ENCODE measurements at regions not wholly inside any gene's neighbourhood (a gene's known extent, or its start where the extent isn't known, plus 50 kb on each side); places are given as distances from the start of the nearest gene placed in this dataset.
A peak's percentile ranks its signal among the peaks of the same experiment; 100 is the strongest.

GRCh38 chr2:223465793-223466192, 136.4 kb downstream of the SCG2 start:
- TF ChIP-seq, protein P1, sequence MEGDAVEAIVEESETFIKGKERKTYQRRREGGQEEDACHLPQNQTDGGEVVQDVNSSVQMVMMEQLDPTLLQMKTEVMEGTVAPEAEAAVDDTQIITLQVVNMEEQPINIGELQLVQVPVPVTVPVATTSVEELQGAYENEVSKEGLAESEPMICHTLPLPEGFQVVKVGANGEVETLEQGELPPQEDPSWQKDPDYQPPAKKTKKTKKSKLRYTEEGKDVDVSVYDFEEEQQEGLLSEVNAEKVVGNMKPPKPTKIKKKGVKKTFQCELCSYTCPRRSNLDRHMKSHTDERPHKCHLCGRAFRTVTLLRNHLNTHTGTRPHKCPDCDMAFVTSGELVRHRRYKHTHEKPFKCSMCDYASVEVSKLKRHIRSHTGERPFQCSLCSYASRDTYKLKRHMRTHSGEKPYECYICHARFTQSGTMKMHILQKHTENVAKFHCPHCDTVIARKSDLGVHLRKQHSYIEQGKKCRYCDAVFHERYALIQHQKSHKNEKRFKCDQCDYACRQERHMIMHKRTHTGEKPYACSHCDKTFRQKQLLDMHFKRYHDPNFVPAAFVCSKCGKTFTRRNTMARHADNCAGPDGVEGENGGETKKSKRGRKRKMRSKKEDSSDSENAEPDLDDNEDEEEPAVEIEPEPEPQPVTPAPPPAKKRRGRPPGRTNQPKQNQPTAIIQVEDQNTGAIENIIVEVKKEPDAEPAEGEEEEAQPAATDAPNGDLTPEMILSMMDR (conservative IDR thresholded peaks at IDR 0.05; ENCODE audit: low read depth, low read length) = no peak
- peak; percentile 75 for DNase-seq (ENCODE audit: low read depth)
- no peak overlapping the region for H3K4me3 ChIP-seq (ENCODE audit: low read length)

DNA sequence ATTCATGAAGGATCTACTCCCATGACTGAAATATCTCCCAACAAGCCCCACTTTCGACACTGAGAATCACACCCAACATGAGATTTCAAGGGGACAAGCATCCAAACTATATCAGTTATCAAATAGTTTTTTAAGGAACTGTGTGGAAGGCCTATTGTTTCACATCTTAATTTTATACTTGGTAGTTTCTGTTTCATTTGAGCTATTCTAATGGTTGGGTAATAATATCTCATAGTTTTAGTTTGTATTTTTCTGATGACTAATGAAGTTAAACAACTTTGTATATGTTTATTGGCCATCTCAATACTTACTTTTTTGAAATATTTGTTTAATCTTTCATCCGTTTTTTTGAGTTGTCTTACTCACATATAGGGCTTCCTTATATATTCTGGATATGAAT, 135.0 kb downstream of the SCG2 start:
- H3K4me3 ChIP-seq (ENCODE audit: low read length) = no peak overlapping the region
- TF ChIP-seq, protein P1 (conservative IDR thresholded peaks at IDR 0.05; ENCODE audit: low read depth, low read length) = no peak
- no peak for DNase-seq (ENCODE audit: low read depth)

DNA sequence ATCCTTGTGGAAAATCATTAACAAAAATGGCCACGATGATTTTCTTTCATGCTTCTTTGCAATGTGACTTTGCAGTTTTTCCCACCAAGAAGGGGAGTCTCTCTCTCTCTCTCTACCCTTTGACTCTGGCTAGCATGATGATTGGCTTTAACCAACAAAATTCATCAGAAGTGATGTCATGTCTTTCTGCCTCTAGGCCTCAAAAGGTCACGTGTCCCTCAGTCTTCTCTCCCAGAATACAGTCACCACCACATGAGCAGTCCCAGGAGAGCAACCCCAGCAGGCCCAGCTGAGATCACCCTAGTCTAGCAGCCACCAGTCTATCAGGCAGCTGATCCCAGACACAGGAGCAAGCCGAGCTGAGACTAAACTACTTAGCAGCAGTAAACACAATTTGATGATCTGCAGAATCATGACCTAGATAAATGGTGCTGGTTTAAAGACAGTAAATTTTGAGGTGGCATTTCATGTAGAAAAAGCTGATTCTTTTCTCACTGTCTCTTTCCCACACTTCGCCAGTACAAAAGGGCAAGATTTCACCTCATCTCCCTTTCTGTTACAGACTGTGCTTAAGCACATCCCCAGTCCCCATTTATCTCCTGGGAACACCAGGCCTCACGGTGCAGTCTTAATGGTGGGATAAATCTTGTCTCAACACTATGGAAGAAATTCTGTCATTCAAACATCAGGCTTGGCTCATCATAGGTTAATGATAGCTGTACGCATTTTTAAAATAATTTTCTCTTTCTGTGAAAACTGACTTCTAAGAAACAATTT, 132.7 kb downstream of the SCG2 start:
- TF ChIP-seq, protein P1 (conservative IDR thresholded peaks at IDR 0.05; ENCODE audit: low read depth, low read length) = no peak
- no peak overlapping the region for H3K4me3 ChIP-seq (ENCODE audit: low read length)
- DNase-seq (ENCODE audit: low read depth) = peak; percentile 92

- no peak overlapping the region for H3K4me3 ChIP-seq (ENCODE audit: low read length)
- no peak for DNase-seq (ENCODE audit: low read depth)
- TF ChIP-seq, protein P1 (conservative IDR thresholded peaks at IDR 0.05; ENCODE audit: low read depth, low read length) = no peak
Measured at GRCh38 chr2:223470602-223471001, 131.6 kb downstream of the SCG2 start.

DNA sequence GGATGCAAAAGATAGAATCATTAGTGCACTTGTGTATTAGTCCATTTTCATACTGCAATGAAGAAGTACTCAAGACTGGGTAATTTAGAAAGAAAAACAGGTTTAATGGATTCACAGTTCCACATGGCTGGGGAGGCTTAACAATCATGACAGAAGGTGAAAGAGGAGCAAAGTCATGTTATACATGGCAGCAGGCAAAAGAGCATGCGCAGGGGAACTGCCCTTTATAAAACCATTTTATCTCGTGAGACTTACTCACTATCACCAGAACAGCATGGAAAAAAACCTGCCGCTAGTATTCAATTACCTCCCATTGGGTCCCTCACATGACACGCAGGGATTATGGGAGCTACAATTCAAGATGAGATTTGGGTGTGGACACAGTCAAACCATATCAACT, 129.4 kb downstream of the SCG2 start:
- TF ChIP-seq, protein P1 (conservative IDR thresholded peaks at IDR 0.05; ENCODE audit: low read depth, low read length) = no peak
- H3K4me3 ChIP-seq (ENCODE audit: low read length) = no peak overlapping the region
- DNase-seq (ENCODE audit: low read depth) = no peak

DNA sequence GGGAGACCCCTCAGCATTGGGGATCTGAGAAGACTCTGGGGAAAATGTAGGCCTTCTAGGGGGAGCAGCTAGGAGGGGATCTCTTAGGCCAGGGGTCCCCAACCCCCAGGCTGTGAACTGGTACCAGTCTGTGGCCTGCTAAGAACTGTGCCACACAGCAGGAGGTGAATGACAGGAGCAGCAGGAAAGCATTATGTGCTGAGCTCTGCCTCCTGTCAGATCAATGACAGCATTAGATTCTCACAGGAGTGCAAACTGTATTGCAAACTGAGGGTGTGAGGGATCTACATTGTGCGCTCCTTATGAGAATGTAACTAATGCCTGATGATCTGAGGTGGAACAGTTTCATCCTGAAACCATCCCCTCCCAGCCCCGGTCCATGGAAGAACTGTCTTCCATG, 127.3 kb downstream of the SCG2 start:
- TF ChIP-seq, protein P1 (conservative IDR thresholded peaks at IDR 0.05; ENCODE audit: low read depth, low read length) = no peak
- DNase-seq (ENCODE audit: low read depth) = no peak
- no peak overlapping the region for H3K4me3 ChIP-seq (ENCODE audit: low read length)

- DNase-seq (ENCODE audit: low read depth) = no peak
- no peak overlapping the region for H3K4me3 ChIP-seq (ENCODE audit: low read length)
- TF ChIP-seq, protein P1 (conservative IDR thresholded peaks at IDR 0.05; ENCODE audit: low read depth, low read length) = no peak
Measured at GRCh38 chr2:223475901-223476300, 126.3 kb downstream of the SCG2 start.

All from retinal pigment epithelial cell (primary cell).